ENCODE measurements at regions not wholly inside any gene's neighbourhood (a gene's known extent, or its start where the extent isn't known, plus 50 kb on each side); places are given as distances from the start of the nearest gene placed in this dataset.
"Not testable (repeated sequence)": the region's sequence is repeated elsewhere in the genome, so short reads cannot be mapped to it uniquely, and the experiment has no call there.

DNA sequence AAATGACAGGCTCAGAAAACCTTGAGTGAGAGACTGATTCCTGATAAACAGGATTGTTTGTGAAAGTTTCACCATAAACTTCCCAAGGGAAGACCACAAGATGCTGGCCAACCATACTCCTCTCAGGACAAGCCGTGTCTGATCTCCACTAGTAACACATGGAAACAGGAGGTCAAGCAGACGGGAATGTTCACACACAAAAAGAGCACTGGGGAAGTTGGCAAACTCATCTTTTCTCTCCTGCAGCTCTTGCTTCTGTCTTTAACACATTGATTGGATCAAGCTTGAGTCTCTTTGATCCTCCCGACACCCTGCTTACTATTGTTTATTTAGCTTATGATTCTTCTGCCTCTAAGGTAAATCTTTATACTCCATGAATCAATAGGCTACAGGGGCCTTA lies 713.5 kb downstream of the PDCD6IP start:
- ATAC-seq (replicated peaks in 1 of 4) (no peak), DNase-seq (no peak)
- Mint-ChIP-seq H3K36me3 (no peaks in the 10 kb centered on the region), H3K27me3 (no peaks in the 10 kb centered on the region), H3K4me1 (no peaks in the 10 kb centered on the region), H3K27ac (no peak overlapping the region), H3K4me3 (no peak overlapping the region), H3K9me3 (peaks cover 0 to 4% (median 0%) of the 10 kb centered on the region in 3 donors)
- CTCF ChIA-PET: no interaction called here
- POLR2A ChIA-PET: no interaction called here
- Histone ChIP-seq H3K4me3 (ENCODE audit: control insufficient read depth in 1 of 2, extremely low read depth in 1 of 2, low read length in 1 of 2) (no peak overlapping the region), H3K27ac (ENCODE audit: low read length) (no peak overlapping the region), H3K36me3 (ENCODE audit: control insufficient read depth in 2 of 2, extremely low read depth in 1 of 2, insufficient read depth in 1 of 2, low read length in 1 of 2) (no peaks in the 10 kb centered on the region), H3K9me3 (no peaks in the 10 kb centered on the region), H3K27me3 (replicated peaks in 1 of 2; ENCODE audit: control insufficient read depth in 2 of 2, extremely low read depth in 1 of 2, insufficient read depth in 2 of 2, low read length in 1 of 2) (no peaks in the 10 kb centered on the region), H3K4me1 (ENCODE audit: control insufficient read depth in 1 of 2, extremely low read depth in 1 of 2, insufficient read depth in 2 of 2, low read length in 2 of 2) (no peaks in the 10 kb centered on the region)
- 77% methylated on average over 2 of the region's 3 CpGs for WGBS (ENCODE audit: insufficient coverage)

- peaks cover 0 to 23% (median 8%) of the 10 kb centered on the region in 3 donors for H3K9me3 Mint-ChIP-seq
- H3K27ac Mint-ChIP-seq; CTCF ChIA-PET; H3K4me3 ChIP-seq (ENCODE audit: control insufficient read depth in 1 of 2, extremely low read depth in 1 of 2, low read length in 1 of 2); ATAC-seq (replicated peaks in 1 of 4); H3K27ac ChIP-seq (ENCODE audit: low read length); H3K9me3 ChIP-seq; H3K4me1 Mint-ChIP-seq; DNase-seq; H3K36me3 Mint-ChIP-seq; H3K36me3 ChIP-seq (ENCODE audit: control insufficient read depth in 2 of 2, extremely low read depth in 1 of 2, insufficient read depth in 1 of 2, low read length in 1 of 2); H3K4me1 ChIP-seq (ENCODE audit: control insufficient read depth in 1 of 2, extremely low read depth in 1 of 2, insufficient read depth in 2 of 2, low read length in 2 of 2); H3K27me3 ChIP-seq (replicated peaks in 1 of 2; ENCODE audit: control insufficient read depth in 2 of 2, extremely low read depth in 1 of 2, insufficient read depth in 2 of 2, low read length in 1 of 2); H3K4me3 Mint-ChIP-seq; H3K27me3 Mint-ChIP-seq: not testable (repeated sequence)
- no CpG with 5 or more reads among the region's 2 CpGs for WGBS (ENCODE audit: insufficient coverage)
- POLR2A ChIA-PET: interaction anchor here in 1 of 2 donors (0.5 kb wide), 1 partner anchor 34 kb away, joined by 4 read pairs; no protein-coding TSS in a partner anchor
These were observed 720.6 kb downstream of the PDCD6IP start for GRCh38 chr3:34519008-34519407.

DNA sequence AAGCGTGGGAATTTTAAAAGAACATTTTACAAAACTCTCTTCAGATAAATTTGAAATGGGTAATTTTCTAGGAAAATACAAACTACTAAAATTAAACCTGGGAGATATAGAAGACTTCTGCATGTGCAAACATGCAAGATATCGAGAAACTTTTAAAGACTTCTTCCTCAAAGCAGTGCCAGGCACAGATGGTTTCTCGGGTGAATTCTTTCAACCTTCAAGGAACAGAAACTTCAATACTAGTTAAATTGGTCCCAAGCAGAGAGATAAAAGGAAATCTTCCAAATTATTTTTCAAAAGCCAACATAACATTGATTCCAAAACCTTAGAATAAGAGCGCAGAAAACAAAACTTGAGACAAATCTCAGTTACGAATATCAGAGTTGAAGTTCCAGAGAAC lies 732.7 kb downstream of the PDCD6IP start:
- H3K4me1 Mint-ChIP-seq: no peaks in the 10 kb centered on the region
- H3K36me3 Mint-ChIP-seq: no peaks in the 10 kb centered on the region
- H3K27ac Mint-ChIP-seq: no peak overlapping the region

DNA sequence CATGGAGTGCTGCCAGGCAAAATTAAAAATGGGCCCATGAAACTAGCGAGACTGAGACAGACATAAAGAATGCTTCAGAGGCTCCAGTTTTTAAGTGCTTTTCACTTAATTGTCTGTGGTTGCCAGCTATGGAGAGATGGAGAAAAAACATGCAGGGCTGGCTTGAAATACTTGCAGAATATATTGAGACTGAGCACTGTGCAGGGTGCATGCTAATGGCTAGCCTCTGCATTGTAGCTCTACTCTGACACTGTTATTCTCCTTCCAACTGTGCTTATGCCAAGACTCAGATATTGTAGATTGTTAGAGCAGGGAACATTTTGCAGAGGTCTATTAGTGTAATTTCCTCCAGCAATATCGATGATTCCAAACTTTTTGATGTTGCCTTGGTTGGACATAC lies 735.0 kb downstream of the PDCD6IP start:
- Mint-ChIP-seq H3K36me3 (no peaks in the 10 kb centered on the region), H3K9me3 (peaks cover 0 to 4% (median 0%) of the 10 kb centered on the region in 3 donors), H3K4me1 (no peaks in the 10 kb centered on the region), H3K4me3 (no peak overlapping the region), H3K27ac (no peak overlapping the region), H3K27me3 (no peaks in the 10 kb centered on the region)
- Histone ChIP-seq H3K27me3 (replicated peaks in 1 of 2; ENCODE audit: control insufficient read depth in 2 of 2, extremely low read depth in 1 of 2, insufficient read depth in 2 of 2, low read length in 1 of 2) (no peaks in the 10 kb centered on the region), H3K4me1 (ENCODE audit: control insufficient read depth in 1 of 2, extremely low read depth in 1 of 2, insufficient read depth in 2 of 2, low read length in 2 of 2) (no peaks in the 10 kb centered on the region), H3K9me3 (no peaks in the 10 kb centered on the region), H3K36me3 (ENCODE audit: control insufficient read depth in 2 of 2, extremely low read depth in 1 of 2, insufficient read depth in 1 of 2, low read length in 1 of 2) (no peaks in the 10 kb centered on the region), H3K27ac (ENCODE audit: low read length) (no peak overlapping the region), H3K4me3 (ENCODE audit: control insufficient read depth in 1 of 2, extremely low read depth in 1 of 2, low read length in 1 of 2) (no peak overlapping the region)
- WGBS (ENCODE audit: insufficient coverage): 83% methylated on average over 1 of the region's 2 CpGs
- no peak for ATAC-seq (replicated peaks in 1 of 4)
- ChIA-PET CTCF (no interaction called here), POLR2A (no interaction called here)
- DNase-seq: no peak

More for the DNA sequence above, 732.7 kb downstream of the PDCD6IP start:
- no peak overlapping the region for H3K4me3 ChIP-seq (ENCODE audit: control insufficient read depth in 1 of 2, extremely low read depth in 1 of 2, low read length in 1 of 2)
- H3K36me3 ChIP-seq (ENCODE audit: control insufficient read depth in 2 of 2, extremely low read depth in 1 of 2, insufficient read depth in 1 of 2, low read length in 1 of 2): no peaks in the 10 kb centered on the region
- no peaks in the 10 kb centered on the region for H3K9me3 ChIP-seq
- H3K27ac ChIP-seq (ENCODE audit: low read length): no peak overlapping the region
- WGBS (ENCODE audit: insufficient coverage): no CpG with 5 or more reads among the region's 5 CpGs
- POLR2A ChIA-PET: no interaction called here
- H3K4me1 ChIP-seq (ENCODE audit: control insufficient read depth in 1 of 2, extremely low read depth in 1 of 2, insufficient read depth in 2 of 2, low read length in 2 of 2): no peaks in the 10 kb centered on the region
- ATAC-seq (replicated peaks in 1 of 4): no peak
- H3K27me3 Mint-ChIP-seq: no peaks in the 10 kb centered on the region
- CTCF ChIA-PET: no interaction called here
- no peak for DNase-seq
- H3K27me3 ChIP-seq (replicated peaks in 1 of 2; ENCODE audit: control insufficient read depth in 2 of 2, extremely low read depth in 1 of 2, insufficient read depth in 2 of 2, low read length in 1 of 2): no peaks in the 10 kb centered on the region
- H3K4me3 Mint-ChIP-seq: no peak overlapping the region
- peaks cover 0 to 4% (median 0%) of the 10 kb centered on the region in 3 donors for H3K9me3 Mint-ChIP-seq

DNA sequence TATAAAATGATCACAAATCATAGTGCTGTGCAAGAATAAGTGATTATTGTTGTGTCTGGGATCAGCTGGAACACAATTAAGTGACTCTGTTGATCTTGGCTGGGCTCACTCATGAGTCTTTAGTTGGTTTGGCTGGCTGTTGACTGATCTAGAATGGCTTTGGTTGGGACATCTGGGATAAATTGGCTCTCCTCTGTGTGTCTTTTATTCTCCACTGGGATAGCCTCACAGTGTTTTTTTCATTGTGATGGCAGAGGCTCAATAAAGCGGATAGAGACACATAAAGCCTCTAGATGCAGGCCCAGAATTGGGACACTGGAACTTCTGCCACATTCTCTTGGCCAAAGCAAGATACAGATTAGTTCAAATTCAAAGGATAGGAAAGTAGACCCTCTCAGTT lies 735.6 kb downstream of the PDCD6IP start:
- Mint-ChIP-seq H3K4me3 (no peak overlapping the region), H3K9me3 (peaks cover 0 to 4% (median 0%) of the 10 kb centered on the region in 3 donors), H3K27me3 (peaks cover 0 to 2% of the 10 kb centered on the region in 2 donors), H3K4me1 (no peaks in the 10 kb centered on the region), H3K27ac (no peak overlapping the region), H3K36me3 (no peaks in the 10 kb centered on the region)
- H3K27ac ChIP-seq (ENCODE audit: low read length): no peak overlapping the region
- no peak for ATAC-seq (replicated peaks in 1 of 4)
- 86% methylated on average over 1 of the region's 1 CpG for WGBS (ENCODE audit: insufficient coverage)
- no peaks in the 10 kb centered on the region for H3K9me3 ChIP-seq
- CTCF ChIA-PET: no interaction called here
- H3K27me3 ChIP-seq (replicated peaks in 1 of 2; ENCODE audit: control insufficient read depth in 2 of 2, extremely low read depth in 1 of 2, insufficient read depth in 2 of 2, low read length in 1 of 2): no peaks in the 10 kb centered on the region
- POLR2A ChIA-PET: no interaction called here
- no peak overlapping the region for H3K4me3 ChIP-seq (ENCODE audit: control insufficient read depth in 1 of 2, extremely low read depth in 1 of 2, low read length in 1 of 2)
- no peaks in the 10 kb centered on the region for H3K4me1 ChIP-seq (ENCODE audit: control insufficient read depth in 1 of 2, extremely low read depth in 1 of 2, insufficient read depth in 2 of 2, low read length in 2 of 2)
- H3K36me3 ChIP-seq (ENCODE audit: control insufficient read depth in 2 of 2, extremely low read depth in 1 of 2, insufficient read depth in 1 of 2, low read length in 1 of 2): no peaks in the 10 kb centered on the region
- DNase-seq: no peak

DNA sequence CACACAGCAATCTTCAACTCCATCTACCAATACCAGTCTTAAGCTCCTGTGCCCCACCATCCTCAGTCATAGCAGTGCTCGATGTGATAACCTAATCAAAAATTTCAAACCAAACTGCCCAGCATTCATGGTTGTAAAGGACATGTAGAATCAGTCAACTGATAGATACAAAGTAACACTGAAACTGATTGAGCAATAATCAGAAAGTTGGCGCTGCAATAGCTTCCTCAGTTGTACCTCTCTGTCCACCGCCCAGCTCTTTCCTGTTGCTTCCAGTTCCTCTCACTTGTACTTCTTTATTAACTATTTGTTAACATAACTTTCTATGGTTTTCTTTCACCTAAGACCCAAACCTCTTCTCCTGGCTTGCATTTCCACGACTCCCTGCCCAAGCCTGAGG lies 745.7 kb downstream of the PDCD6IP start:
- H3K4me1 Mint-ChIP-seq: no peaks in the 10 kb centered on the region
- no peak for ATAC-seq (replicated peaks in 1 of 4)
- WGBS (ENCODE audit: insufficient coverage): 66% methylated on average over 4 of the region's 4 CpGs

DNA sequence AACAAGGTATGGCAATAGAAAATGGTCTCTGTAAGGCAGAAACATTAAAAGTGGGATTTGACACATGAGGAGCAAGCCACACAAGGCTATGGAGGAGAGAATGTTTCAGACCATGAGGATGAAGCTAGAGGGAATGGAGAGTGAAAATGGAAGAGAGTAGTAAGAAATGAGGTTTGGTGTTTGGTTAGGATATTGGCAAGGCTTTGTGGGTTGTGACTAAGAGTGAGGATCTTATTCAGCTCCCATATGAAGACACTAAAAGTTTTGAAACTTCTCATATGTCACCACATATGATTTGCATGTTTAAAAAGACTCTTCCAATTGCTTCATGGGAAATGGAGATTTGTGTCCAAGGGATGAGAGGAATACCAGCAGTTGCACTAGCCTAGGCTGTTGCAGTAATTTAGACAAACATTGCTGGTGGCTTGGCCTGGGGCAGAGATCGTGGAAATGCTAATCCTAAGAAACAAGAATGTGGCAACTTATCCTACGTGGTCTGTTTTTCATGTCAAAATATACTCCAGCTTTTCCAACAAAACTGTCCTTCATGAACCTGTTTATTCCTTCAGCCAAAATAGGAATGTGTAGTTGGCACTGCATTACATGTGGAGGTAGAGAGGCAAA lies 749.0 kb downstream of the PDCD6IP start:
- Mint-ChIP-seq H3K4me3 (no peak overlapping the region), H3K27ac (no peak overlapping the region), H3K9me3 (no peaks in the 10 kb centered on the region), H3K36me3 (no peaks in the 10 kb centered on the region), H3K4me1 (no peaks in the 10 kb centered on the region), H3K27me3 (no peaks in the 10 kb centered on the region)
- DNase-seq: no peak
- Histone ChIP-seq H3K9me3 (no peaks in the 10 kb centered on the region), H3K36me3 (ENCODE audit: control insufficient read depth in 2 of 2, extremely low read depth in 1 of 2, insufficient read depth in 1 of 2, low read length in 1 of 2) (no peaks in the 10 kb centered on the region), H3K27me3 (replicated peaks in 1 of 2; ENCODE audit: control insufficient read depth in 2 of 2, extremely low read depth in 1 of 2, insufficient read depth in 2 of 2, low read length in 1 of 2) (no peaks in the 10 kb centered on the region), H3K4me1 (ENCODE audit: control insufficient read depth in 1 of 2, extremely low read depth in 1 of 2, insufficient read depth in 2 of 2, low read length in 2 of 2) (no peaks in the 10 kb centered on the region), H3K27ac (ENCODE audit: low read length) (no peak overlapping the region), H3K4me3 (ENCODE audit: control insufficient read depth in 1 of 2, extremely low read depth in 1 of 2, low read length in 1 of 2) (no peak overlapping the region)
- ChIA-PET POLR2A (no interaction called here), CTCF (no interaction called here)
- ATAC-seq (replicated peaks in 1 of 4): no peak
- no CpG with 5 or more reads among the region's 2 CpGs for WGBS (ENCODE audit: insufficient coverage)

More for the DNA sequence above, 745.7 kb downstream of the PDCD6IP start:
- Histone ChIP-seq H3K9me3 (no peaks in the 10 kb centered on the region), H3K4me3 (ENCODE audit: control insufficient read depth in 1 of 2, extremely low read depth in 1 of 2, low read length in 1 of 2) (no peak overlapping the region), H3K27ac (ENCODE audit: low read length) (no peak overlapping the region), H3K36me3 (ENCODE audit: control insufficient read depth in 2 of 2, extremely low read depth in 1 of 2, insufficient read depth in 1 of 2, low read length in 1 of 2) (no peaks in the 10 kb centered on the region), H3K27me3 (replicated peaks in 1 of 2; ENCODE audit: control insufficient read depth in 2 of 2, extremely low read depth in 1 of 2, insufficient read depth in 2 of 2, low read length in 1 of 2) (no peaks in the 10 kb centered on the region), H3K4me1 (ENCODE audit: control insufficient read depth in 1 of 2, extremely low read depth in 1 of 2, insufficient read depth in 2 of 2, low read length in 2 of 2) (no peaks in the 10 kb centered on the region)
- DNase-seq: no peak
- no peaks in the 10 kb centered on the region for H3K27me3 Mint-ChIP-seq
- no peak overlapping the region for H3K4me3 Mint-ChIP-seq
- ChIA-PET POLR2A (no interaction called here), CTCF (no interaction called here)
- no peaks in the 10 kb centered on the region for H3K9me3 Mint-ChIP-seq
- H3K27ac Mint-ChIP-seq: no peak overlapping the region
- no peaks in the 10 kb centered on the region for H3K36me3 Mint-ChIP-seq
